Heart right ventricle (tissue), 16 donors: ENCODE measurements at regions not wholly inside any gene's neighbourhood (a gene's known extent, or its start where the extent isn't known, plus 50 kb on each side); places are given as distances from the start of the nearest gene placed in this dataset.
A peak's percentile ranks its signal among the peaks of the same experiment; 100 is the strongest.
"Not testable (repeated sequence)": the region's sequence is repeated elsewhere in the genome, so short reads cannot be mapped to it uniquely, and the experiment has no call there.

Experiments used
- ATAC-seq, 8 donors: fragments of 200-7000 bp; cut with Tn5 transposase; one replicate each; pipeline ENCODE4 v1.9.1; 2020; ENCODE audit warnings: mild to moderate bottlenecking in 8 of 8, moderate library complexity in 8 of 8, moderate number of reproducible peaks in 1 of 8
- DNase-seq, 2 donors: peaks; one replicate each; pipeline ENCODE4 v3.0.0-alpha.2; 2020
- H3K27ac ChIP-seq, 10 donors: fragments of 200-600 bp; sonication (generic) in 2 of 10; one replicate each; pipeline versions ENCODE4 v1.5.0 to v1.8.0; 2020 to 2022; ENCODE audit warnings: mild to moderate bottlenecking in 3 of 10
- H3K27me3 ChIP-seq, 7 donors: fragments of 200-600 bp; one replicate each; pipeline ENCODE4 v1.8.0; 2021 to 2022; ENCODE audit warnings: mild to moderate bottlenecking in 2 of 7
- H3K36me3 ChIP-seq, 9 donors: fragments of 200-600 bp; sonication (generic) in 1 of 9; one replicate each; pipeline versions ENCODE4 v1.5.0 to v1.8.0; 2020 to 2022; ENCODE audit warnings: mild to moderate bottlenecking in 2 of 9
- H3K4me1 ChIP-seq, 9 donors: fragments of 200-600 bp; sonication (generic) in 1 of 9; one replicate each; pipeline versions ENCODE4 v1.5.0 to v1.8.0; 2020 to 2022; ENCODE audit warnings: mild to moderate bottlenecking in 4 of 9
- H3K4me3 ChIP-seq, 10 donors: fragments of 200-600 bp; sonication (generic) in 2 of 10; one replicate each; pipeline versions ENCODE4 v1.5.0 to v1.8.0; 2020 to 2022; ENCODE audit warnings: mild to moderate bottlenecking in 7 of 10, moderate library complexity in 2 of 10
- H3K9me3 ChIP-seq, 11 donors: fragments of 200-600 bp in 10 of 11; sonication (generic) in 2 of 11; one replicate each; pipeline versions ENCODE4 v1.5.0 to v1.8.0; 2013 to 2022; ENCODE audit warnings: mild to moderate bottlenecking in 2 of 11, control low read depth in 1 of 11, moderate library complexity in 1 of 11
- CTCF ChIP-seq, 9 donors: fragments of 200-600 bp; sonication (generic) in 2 of 9; IDR thresholded peaks; one replicate each; pipeline versions ENCODE4 v1.5.0 to v1.8.0; 2021 to 2022; ENCODE audit warnings: antibody characterized with exemption in 9 of 9, mild to moderate bottlenecking in 5 of 9, moderate library complexity in 1 of 9
- WGBS, 2 donors: extraction: QIAGEN DNeasy Blood & Tissue Kit; methylation state at CpG; one replicate each; pipeline ENCODE4 v1.1.7; 2013; ENCODE audit warnings: inconsistent platforms in 1 of 2; 5-methylcytosine and 5-hydroxymethylcytosine counted together
- intact Hi-C, 10 donors: fragments of 100-400 bp; cut with DNase I; formaldehyde crosslinking; loops; one replicate each; pipeline versions ENCODE4 v1.11.1 to v1.14.2; 2022
- donor health status: Arrhythmogenic right ventricular cardiomyopathy.
- donor health status: ischemic (EF 13 %, LVEDD 7.1; RV severe dilation, severe dysfunction).
- donor health status: healthy with polysubstance abuse.
- donor health status: DM: no; HTN: yes; CAD: no.
- donor health status: DM: no; HTN: no; CAD: no.
- donor health status: ischemic (EF 25% LVEDD 6.9; RV normal size, moderate dysfunction).
- donor health status: ischemic (EF 25% LVEDD 5.7; RV mildly dilated, moderate dysfunction).
- donor health status: healthy.
- donor health status: DM: yes; HTN: yes; CAD: no.
- donor health status: Ischemic cardiomyopathy.
- donor health status: ischemic (EF 35%, LVEDD 5.7; RV mildly dilated, moderate dysfunction).
- donor health status: nonischemic (EF 11% LVEDD 7.7; RV severe dilation, severe dysfunction).
- donor health status: DM: yes; HTN: yes; CAD: no.
- donor health status: PGD.
- donor health status: ischemic (EF 29% LVEDD 5.4; RV normal size, mild dysfunction).
- donor health status: nonischemic (EF 23%, LVEDD 6.1; RV moderate dilation, normal function).

GRCh38 chr2:49309461-49309860, 155.1 kb upstream of the FSHR start:
- Histone ChIP-seq H3K36me3 (no peaks in the 10 kb centered on the region), H3K4me1 (no peaks in the 10 kb centered on the region), H3K27me3 (no peaks in the 10 kb centered on the region), H3K4me3 (no peak overlapping the region), H3K9me3 (peaks cover 0 to 18% (median 0%) of the 10 kb centered on the region in 11 donors), H3K27ac (no peak overlapping the region)
- ATAC-seq (no peak), DNase-seq (no peak)
- intact Hi-C loops = no loop called here
- WGBS, 2 donors = 70 to 76% methylated on average over 3 of the region's 3 CpGs
- TF ChIP-seq CTCF (IDR thresholded peaks at IDR 0.05) = no peak

GRCh38 chr2:49306925-49307324, 152.6 kb upstream of the FSHR start:
- H3K36me3 ChIP-seq = no peaks in the 10 kb centered on the region
- 43 to 58% methylated on average over 3 of the region's 3 CpGs for WGBS, 2 donors
- H3K4me3 ChIP-seq = no peak overlapping the region
- peaks cover 0 to 22% (median 0%) of the 10 kb centered on the region in 11 donors for H3K9me3 ChIP-seq
- H3K27ac ChIP-seq = no peak overlapping the region
- DNase-seq = no peak
- no peaks in the 10 kb centered on the region for H3K4me1 ChIP-seq
- TF ChIP-seq CTCF (IDR thresholded peaks at IDR 0.05) = no peak
- no peaks in the 10 kb centered on the region for H3K27me3 ChIP-seq
- peak in 1 of 8 donors; percentile 79 for ATAC-seq
- intact Hi-C loops = no loop called here

- H3K4me1 ChIP-seq, H3K4me3 ChIP-seq, H3K27me3 ChIP-seq, DNase-seq, intact Hi-C loops, H3K27ac ChIP-seq, H3K36me3 ChIP-seq, ATAC-seq: not testable (repeated sequence)
- peaks cover 0 to 21% (median 0%) of the 10 kb centered on the region in 11 donors for H3K9me3 ChIP-seq
- 78% methylated on average over 5 of the region's 5 CpGs for WGBS, 2 donors
Measured at GRCh38 chr2:49298693-49299092, 144.4 kb upstream of the FSHR start.

- TF ChIP-seq CTCF (IDR thresholded peaks at IDR 0.05) = no peak
- WGBS, 2 donors = 87 to 88% methylated on average over 7 of the region's 7 CpGs
- no peak overlapping the region for H3K27ac ChIP-seq
- no peaks in the 10 kb centered on the region for H3K27me3 ChIP-seq
- no peak for ATAC-seq
- H3K4me1 ChIP-seq = peaks cover 0 to 8% (median 0%) of the 10 kb centered on the region in 9 donors
- H3K9me3 ChIP-seq = peaks cover 0 to 19% (median 0%) of the 10 kb centered on the region in 11 donors
- H3K36me3 ChIP-seq = no peaks in the 10 kb centered on the region
- DNase-seq = no peak
- H3K4me3 ChIP-seq = no peak overlapping the region
- intact Hi-C loops = no loop called here
Measured at GRCh38 chr2:49298230-49298629, 143.9 kb upstream of the FSHR start.

- no peak for TF ChIP-seq CTCF (IDR thresholded peaks at IDR 0.05)
- Histone ChIP-seq H3K4me3 (no peak overlapping the region), H3K27me3 (no peaks in the 10 kb centered on the region), H3K9me3 (peaks cover 0 to 18% (median 0%) of the 10 kb centered on the region in 11 donors), H3K36me3 (no peaks in the 10 kb centered on the region), H3K27ac (no peak overlapping the region), H3K4me1 (peaks cover 0 to 8% (median 0%) of the 10 kb centered on the region in 9 donors)
- DNase-seq = no peak
- ATAC-seq = peak in 2 of 8 donors; percentile 33 to 54
- 53 to 54% methylated on average over 6 of the region's 6 CpGs for WGBS, 2 donors
- intact Hi-C loops = no loop called here
Measured at GRCh38 chr2:49296107-49296867, 142.0 kb upstream of the FSHR start.
